ENCODE measurements at regions not wholly inside any gene's neighbourhood (a gene's known extent, or its start where the extent isn't known, plus 50 kb on each side); places are given as distances from the start of the nearest gene placed in this dataset.

DNA sequence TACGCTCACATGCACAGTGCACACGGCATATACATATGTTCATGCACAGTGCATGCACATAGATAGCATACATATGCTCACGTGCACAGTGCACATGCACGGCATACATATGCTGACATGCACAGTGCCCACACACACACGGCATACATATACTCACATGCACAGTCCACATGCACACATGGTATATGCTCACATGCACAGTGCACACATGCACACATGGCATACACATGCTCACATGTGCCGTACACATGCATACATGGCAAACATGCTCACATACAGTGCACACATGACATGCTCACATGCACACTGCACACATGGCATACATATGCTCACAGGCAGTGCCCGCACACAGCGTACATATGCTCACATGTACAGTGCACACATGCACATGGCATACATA is 97.7 kb upstream of the CTDP1 start:
- TF ChIP-seq, protein P1, sequence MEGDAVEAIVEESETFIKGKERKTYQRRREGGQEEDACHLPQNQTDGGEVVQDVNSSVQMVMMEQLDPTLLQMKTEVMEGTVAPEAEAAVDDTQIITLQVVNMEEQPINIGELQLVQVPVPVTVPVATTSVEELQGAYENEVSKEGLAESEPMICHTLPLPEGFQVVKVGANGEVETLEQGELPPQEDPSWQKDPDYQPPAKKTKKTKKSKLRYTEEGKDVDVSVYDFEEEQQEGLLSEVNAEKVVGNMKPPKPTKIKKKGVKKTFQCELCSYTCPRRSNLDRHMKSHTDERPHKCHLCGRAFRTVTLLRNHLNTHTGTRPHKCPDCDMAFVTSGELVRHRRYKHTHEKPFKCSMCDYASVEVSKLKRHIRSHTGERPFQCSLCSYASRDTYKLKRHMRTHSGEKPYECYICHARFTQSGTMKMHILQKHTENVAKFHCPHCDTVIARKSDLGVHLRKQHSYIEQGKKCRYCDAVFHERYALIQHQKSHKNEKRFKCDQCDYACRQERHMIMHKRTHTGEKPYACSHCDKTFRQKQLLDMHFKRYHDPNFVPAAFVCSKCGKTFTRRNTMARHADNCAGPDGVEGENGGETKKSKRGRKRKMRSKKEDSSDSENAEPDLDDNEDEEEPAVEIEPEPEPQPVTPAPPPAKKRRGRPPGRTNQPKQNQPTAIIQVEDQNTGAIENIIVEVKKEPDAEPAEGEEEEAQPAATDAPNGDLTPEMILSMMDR (IDR thresholded peaks at IDR 0.05; ENCODE audit: insufficient read depth, low read depth, low read length), result no peak
- TF ChIP-seq EZH2 (IDR thresholded peaks at IDR 0.05; ENCODE audit: insufficient read depth, low read length), result no peak

Data from astrocyte (in vitro differentiated cells and primary cell).